Spleen (tissue), 7 donors: ENCODE measurements at regions not wholly inside any gene's neighbourhood (a gene's known extent, or its start where the extent isn't known, plus 50 kb on each side); places are given as distances from the start of the nearest gene placed in this dataset.

Experiments used
- POLR2A ChIP-seq, 3 donors: fragments of 450-650 bp; IDR thresholded peaks; one replicate each; pipeline ENCODE4 v1.5.1; 2017; ENCODE audit warnings: antibody characterized with exemption in 3 of 3, mild to moderate bottlenecking in 1 of 3
- TF ChIP-seq, protein P1 (sequence below), 11 experiments: fragments of 200-600 bp in 7 of 11; fragments of 450-650 bp in 4 of 11; sonication (generic) in 4 of 11; IDR thresholded peaks in 8 of 11; conservative IDR thresholded peaks in 3 of 11; 1 replicate in 7 of 11; 2 replicates in 4 of 11; pipeline versions ENCODE4 v1.4.0 to v1.8.0; 2016 to 2021; ENCODE audit warnings: antibody characterized with exemption in 11 of 11, inconsistent platforms in 4 of 11, mild to moderate bottlenecking in 1 of 11
- donor health status: DM: no; HTN: no; CAD: no; lungs with moderate emphysema.
- donor health status: DM: no; HTN: no; CAD: no.
- donor health status: DM: no; HTN: no; CAD: no.

DNA sequence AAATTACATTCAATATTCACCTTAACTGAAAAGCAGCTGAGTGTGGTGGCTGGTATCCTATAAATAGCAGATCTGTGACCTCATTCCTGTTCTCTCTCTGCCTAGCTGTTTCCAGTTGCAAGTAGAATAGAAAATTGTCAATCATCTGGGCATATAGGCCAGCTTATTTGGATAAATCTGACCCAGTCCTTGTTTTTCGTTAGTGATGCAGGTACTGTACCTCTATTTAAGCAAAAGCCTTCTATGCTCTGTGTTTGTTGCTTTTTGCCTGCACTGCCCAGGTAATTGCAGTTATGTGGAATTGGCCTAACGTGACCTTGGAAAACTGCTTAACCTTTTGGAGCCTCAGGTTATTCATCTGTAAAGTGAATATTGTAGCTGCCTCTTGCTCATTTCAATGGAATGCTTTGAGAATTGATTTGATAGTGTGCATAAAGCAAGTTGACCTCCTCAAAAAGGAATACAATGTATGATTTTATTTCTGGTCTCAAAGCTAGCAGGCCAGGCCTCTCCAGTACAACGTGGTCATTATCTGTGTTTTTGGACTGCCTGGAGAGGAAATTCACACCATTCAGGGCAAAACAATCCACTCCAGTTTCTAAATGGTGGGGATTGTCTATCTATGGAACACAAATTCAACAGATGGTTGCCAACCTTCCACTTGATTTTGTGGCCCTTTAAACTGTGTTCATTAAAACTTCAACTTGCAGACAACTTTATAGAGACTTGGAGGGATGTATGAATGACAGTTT lies 508.7 kb upstream of the CITED2 start:
- TF ChIP-seq POLR2A (IDR thresholded peaks at IDR 0.05), result no peak
- TF ChIP-seq, protein P1, sequence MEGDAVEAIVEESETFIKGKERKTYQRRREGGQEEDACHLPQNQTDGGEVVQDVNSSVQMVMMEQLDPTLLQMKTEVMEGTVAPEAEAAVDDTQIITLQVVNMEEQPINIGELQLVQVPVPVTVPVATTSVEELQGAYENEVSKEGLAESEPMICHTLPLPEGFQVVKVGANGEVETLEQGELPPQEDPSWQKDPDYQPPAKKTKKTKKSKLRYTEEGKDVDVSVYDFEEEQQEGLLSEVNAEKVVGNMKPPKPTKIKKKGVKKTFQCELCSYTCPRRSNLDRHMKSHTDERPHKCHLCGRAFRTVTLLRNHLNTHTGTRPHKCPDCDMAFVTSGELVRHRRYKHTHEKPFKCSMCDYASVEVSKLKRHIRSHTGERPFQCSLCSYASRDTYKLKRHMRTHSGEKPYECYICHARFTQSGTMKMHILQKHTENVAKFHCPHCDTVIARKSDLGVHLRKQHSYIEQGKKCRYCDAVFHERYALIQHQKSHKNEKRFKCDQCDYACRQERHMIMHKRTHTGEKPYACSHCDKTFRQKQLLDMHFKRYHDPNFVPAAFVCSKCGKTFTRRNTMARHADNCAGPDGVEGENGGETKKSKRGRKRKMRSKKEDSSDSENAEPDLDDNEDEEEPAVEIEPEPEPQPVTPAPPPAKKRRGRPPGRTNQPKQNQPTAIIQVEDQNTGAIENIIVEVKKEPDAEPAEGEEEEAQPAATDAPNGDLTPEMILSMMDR (IDR thresholded peaks at IDR 0.05 in 8 of 11, conservative IDR thresholded peaks at IDR 0.05 in 3 of 11), result no peak
